RPMI8226 (cell line): ENCODE measurements at regions not wholly inside any gene's neighbourhood (a gene's known extent, or its start where the extent isn't known, plus 50 kb on each side); places are given as distances from the start of the nearest gene placed in this dataset.

Source experiments
- DNase-seq: peaks from one replicate; pipeline ENCODE4 v3.0.0-alpha.2; 2015

- no peak for DNase-seq
Measured at GRCh38 chr1:50292276-50292675, 131.0 kb downstream of the DMRTA2 start.

- DNase-seq: no peak
Measured at GRCh38 chr1:50289495-50289894, 133.7 kb downstream of the DMRTA2 start.

- no peak for DNase-seq
Measured at GRCh38 chr1:50285994-50286393, 137.2 kb downstream of the DMRTA2 start.

GRCh38 chr1:50279622-50280330 is 143.5 kb downstream of the DMRTA2 start:
- DNase-seq: peak; percentile 24

- no peak for DNase-seq
Measured at GRCh38 chr1:50278961-50279360, 144.3 kb downstream of the DMRTA2 start.

GRCh38 chr1:50278410-50278809 is 144.8 kb downstream of the DMRTA2 start:
- DNase-seq: no peak

- no peak for DNase-seq
Measured at GRCh38 chr1:50275566-50275965, 147.7 kb downstream of the DMRTA2 start.

- DNase-seq: no peak
Measured at GRCh38 chr1:50272912-50273311, 150.3 kb downstream of the DMRTA2 start.

- DNase-seq: peak; percentile 48
Measured at GRCh38 chr1:50271968-50272578, 151.2 kb downstream of the DMRTA2 start.

- DNase-seq: no peak
Measured at GRCh38 chr1:50271337-50271736, 151.9 kb downstream of the DMRTA2 start.

GRCh38 chr1:50270926-50271325 is 152.3 kb downstream of the DMRTA2 start:
- DNase-seq: no peak

- DNase-seq: peak; percentile 49
Measured at GRCh38 chr1:50268049-50268448, 155.2 kb downstream of the DMRTA2 start.

- no peak for DNase-seq
Measured at GRCh38 chr1:50266509-50266908, 156.7 kb downstream of the DMRTA2 start.

GRCh38 chr1:50265790-50266314 is 157.1 kb downstream of the ELAVL4 start:
- DNase-seq: no peak

GRCh38 chr1:50264590-50264989 is 155.9 kb downstream of the ELAVL4 start:
- no peak for DNase-seq

GRCh38 chr1:50262436-50262835 is 153.7 kb downstream of the ELAVL4 start:
- DNase-seq: no peak

GRCh38 chr1:50261951-50262350 is 153.2 kb downstream of the ELAVL4 start:
- no peak for DNase-seq

GRCh38 chr1:50257940-50258685 is 149.4 kb downstream of the ELAVL4 start:
- DNase-seq: no peak

GRCh38 chr1:50257029-50257428 is 148.3 kb downstream of the ELAVL4 start:
- no peak for DNase-seq
